ENCODE measurements at regions not wholly inside any gene's neighbourhood (a gene's known extent, or its start where the extent isn't known, plus 50 kb on each side); places are given as distances from the start of the nearest gene placed in this dataset.

- TF ChIP-seq, protein P1, sequence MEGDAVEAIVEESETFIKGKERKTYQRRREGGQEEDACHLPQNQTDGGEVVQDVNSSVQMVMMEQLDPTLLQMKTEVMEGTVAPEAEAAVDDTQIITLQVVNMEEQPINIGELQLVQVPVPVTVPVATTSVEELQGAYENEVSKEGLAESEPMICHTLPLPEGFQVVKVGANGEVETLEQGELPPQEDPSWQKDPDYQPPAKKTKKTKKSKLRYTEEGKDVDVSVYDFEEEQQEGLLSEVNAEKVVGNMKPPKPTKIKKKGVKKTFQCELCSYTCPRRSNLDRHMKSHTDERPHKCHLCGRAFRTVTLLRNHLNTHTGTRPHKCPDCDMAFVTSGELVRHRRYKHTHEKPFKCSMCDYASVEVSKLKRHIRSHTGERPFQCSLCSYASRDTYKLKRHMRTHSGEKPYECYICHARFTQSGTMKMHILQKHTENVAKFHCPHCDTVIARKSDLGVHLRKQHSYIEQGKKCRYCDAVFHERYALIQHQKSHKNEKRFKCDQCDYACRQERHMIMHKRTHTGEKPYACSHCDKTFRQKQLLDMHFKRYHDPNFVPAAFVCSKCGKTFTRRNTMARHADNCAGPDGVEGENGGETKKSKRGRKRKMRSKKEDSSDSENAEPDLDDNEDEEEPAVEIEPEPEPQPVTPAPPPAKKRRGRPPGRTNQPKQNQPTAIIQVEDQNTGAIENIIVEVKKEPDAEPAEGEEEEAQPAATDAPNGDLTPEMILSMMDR (IDR thresholded peaks at IDR 0.05), result no peak
- TF ChIP-seq EP300 (IDR thresholded peaks at IDR 0.05), result no peak
- TF ChIP-seq POLR2AphosphoS5 (IDR thresholded peaks at IDR 0.05), result no peak
- TF ChIP-seq POLR2A (IDR thresholded peaks at IDR 0.05), result no peak
Measured at GRCh38 chr7:124690840-124691239, 74.8 kb downstream of the GPR37 start.

Data from sigmoid colon (tissue), 4 donors.